ENCODE measurements at regions not wholly inside any gene's neighbourhood (a gene's known extent, or its start where the extent isn't known, plus 50 kb on each side); places are given as distances from the start of the nearest gene placed in this dataset.

GRCh38 chr5:67308988-67309688 lies 112.5 kb upstream of the CD180 start:
- no peak for DNase-seq

- DNase-seq, result no peak
These were observed 110.5 kb upstream of the CD180 start for GRCh38 chr5:67306965-67307607.

- DNase-seq, result peak; percentile 45 to 70 (median 63)
These were observed 109.5 kb upstream of the CD180 start for GRCh38 chr5:67305913-67306710.

DNA sequence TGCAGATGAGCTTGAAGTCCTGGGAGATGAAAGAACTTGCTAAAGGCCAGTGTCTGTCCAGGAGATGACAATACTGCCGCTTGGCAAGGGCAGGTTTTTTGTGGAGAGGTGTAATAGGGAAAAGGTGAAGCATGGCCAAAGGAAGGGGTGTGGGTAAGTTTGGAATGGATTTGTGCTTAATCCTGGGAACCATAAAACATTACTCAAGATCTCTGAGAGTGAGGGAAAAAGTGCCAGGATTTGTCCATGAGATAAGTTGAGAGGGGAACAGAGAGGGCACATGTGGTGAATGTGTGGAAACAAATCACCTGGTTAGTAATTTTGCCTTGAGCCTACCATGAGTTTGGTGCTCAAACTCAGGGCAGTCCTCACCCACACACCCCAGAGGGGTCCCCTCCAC lies 108.8 kb upstream of the CD180 start:
- no peak for DNase-seq

DNA sequence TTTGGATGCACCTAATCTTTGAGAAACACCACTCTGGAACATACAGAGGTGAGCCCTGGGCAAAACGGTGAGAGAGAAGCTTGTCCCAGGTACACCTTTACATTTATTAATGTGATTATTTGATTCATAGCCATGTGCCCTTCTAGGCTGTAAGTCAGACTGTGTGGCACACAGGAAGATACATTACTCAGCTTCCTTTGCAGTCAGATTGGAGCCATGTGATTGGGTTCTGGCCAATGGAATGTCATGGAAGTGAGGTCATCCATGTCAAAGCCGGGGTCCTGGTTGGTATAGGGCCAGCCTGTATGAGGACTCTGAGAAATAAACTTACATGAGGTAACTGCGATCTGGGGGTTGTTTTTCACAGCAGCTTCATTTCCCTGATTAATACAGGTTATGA lies 106.8 kb upstream of the CD180 start:
- peak; percentile 22 to 46 (median 35) for DNase-seq

- peak; percentile 93 to 97 (median 96) for DNase-seq
These were observed 104.8 kb upstream of the CD180 start for GRCh38 chr5:67301285-67301903.

- DNase-seq, result no peak
These were observed 103.7 kb upstream of the CD180 start for GRCh38 chr5:67300326-67300725.

DNA sequence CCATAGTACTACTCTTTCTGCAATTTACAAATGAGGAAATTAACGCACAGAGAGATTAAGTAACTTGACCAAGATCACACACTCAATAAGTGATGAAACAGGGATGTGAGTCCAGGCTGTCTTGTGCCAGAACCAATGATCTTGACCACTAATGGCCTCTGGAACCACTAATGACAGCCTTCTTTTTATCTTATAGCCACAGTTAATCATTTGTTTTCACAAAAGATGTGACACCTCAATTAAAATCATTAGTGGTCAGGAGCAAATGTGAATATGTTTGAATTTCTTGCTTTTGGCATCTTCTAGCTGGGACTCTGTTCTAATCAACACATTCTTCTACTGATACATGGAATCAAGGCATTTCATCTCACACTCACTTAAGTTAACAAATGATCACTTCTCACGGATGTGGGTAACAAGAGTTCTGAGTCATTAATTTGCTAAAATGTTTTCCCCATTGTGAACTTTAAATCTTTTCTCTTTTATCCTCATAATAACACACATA lies 102.7 kb upstream of the CD180 start:
- DNase-seq, result peak; percentile 48 to 68 (median 64)

GRCh38 chr5:67297802-67298532 lies 101.4 kb upstream of the CD180 start:
- no peak for DNase-seq

DNA sequence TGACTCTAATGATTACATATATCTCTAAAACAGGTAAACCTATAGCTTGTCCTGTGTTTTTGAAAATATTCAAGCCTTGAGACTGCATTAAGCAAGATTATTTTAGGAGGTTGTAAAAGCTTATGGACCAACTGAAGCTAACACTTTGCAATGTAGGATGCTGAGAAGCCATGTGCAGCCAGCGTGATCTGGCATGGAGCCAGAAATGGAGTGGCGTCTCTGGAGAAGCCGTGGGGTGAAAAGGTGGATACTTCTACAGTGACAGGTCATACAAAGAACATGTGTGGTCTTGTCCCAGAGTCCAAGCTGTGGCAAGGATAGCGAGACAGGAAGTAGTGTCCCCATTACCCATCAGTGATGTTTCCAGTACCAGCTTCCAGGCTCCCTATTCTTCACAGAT lies 100.8 kb upstream of the CD180 start:
- no peak for DNase-seq

DNA sequence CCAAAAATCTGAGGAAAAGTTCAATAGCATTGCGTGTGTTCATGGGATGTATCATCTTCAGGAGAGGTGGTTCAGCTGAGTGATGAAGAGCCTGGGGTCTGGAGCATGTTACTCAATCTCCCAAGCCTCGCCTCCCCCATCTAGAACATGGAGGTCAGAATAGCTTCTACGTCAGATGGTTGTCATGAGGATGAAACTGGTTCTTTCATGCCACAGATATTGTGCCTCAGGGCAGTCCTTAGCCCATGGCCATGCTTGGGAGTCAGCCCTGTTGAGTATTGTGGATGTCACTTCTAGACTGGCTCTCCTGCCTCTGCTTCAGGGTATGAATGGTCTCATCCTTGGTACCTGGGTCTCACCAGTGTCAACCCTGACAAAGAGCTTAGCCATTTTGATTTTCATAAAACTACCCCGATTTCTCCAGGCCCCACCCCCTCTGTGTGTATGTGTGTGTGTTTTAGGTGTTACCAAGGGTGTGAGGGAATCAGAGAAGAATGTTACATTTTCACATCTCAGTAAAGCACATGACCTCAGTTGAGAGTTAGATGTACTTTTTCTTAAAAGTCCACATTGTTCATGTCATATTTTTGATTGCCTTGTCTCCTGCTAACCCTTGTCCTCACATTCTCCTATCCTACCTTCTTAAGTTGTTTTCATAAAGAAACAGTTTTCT lies 97.8 kb upstream of the CD180 start:
- DNase-seq, result no peak

GRCh38 chr5:67293226-67293625 lies 96.6 kb upstream of the CD180 start:
- DNase-seq, result no peak

GRCh38 chr5:67292201-67292940 lies 95.8 kb upstream of the CD180 start:
- DNase-seq, result no peak

- DNase-seq, result no peak
These were observed 95.1 kb upstream of the CD180 start for GRCh38 chr5:67291671-67292070.

DNA sequence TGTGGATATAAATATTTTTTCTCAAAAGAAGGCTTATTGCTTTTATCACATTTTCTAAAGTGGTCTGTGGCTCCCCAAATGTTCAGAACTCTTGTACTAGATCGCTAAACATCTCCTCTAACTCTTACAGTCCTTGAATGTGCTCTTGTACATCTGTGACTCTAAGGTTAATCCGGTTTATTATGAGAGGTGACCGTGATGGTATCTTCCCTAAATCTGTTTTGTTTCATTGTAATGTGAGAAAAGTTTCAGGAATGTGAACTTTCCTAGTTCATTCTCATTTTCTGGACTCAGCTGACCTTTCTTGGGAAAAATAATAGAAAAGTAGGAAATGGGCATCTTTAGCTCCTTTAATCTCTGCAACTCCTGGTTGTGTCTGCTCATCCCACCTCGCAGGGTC lies 94.5 kb upstream of the CD180 start:
- no peak for DNase-seq

DNA sequence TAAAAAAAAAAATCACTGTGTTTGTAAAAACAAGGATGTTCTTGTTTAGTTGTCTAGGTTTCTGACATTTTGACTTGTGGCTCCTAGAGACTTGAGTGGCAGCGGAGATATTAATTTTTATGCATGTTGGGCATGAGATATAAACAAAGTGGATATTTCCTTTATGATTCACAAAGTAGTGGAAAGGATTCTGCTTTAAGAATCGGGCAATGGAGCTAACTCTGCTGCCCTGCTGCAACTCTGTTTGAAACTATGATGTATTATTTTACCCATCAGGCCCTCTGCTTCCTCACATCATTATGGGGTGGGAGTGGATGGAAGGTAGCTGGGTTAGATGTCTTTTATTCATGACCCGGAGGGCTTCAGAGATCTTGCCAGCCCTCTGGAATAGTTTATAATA lies 94.1 kb upstream of the CD180 start:
- DNase-seq, result no peak

DNA sequence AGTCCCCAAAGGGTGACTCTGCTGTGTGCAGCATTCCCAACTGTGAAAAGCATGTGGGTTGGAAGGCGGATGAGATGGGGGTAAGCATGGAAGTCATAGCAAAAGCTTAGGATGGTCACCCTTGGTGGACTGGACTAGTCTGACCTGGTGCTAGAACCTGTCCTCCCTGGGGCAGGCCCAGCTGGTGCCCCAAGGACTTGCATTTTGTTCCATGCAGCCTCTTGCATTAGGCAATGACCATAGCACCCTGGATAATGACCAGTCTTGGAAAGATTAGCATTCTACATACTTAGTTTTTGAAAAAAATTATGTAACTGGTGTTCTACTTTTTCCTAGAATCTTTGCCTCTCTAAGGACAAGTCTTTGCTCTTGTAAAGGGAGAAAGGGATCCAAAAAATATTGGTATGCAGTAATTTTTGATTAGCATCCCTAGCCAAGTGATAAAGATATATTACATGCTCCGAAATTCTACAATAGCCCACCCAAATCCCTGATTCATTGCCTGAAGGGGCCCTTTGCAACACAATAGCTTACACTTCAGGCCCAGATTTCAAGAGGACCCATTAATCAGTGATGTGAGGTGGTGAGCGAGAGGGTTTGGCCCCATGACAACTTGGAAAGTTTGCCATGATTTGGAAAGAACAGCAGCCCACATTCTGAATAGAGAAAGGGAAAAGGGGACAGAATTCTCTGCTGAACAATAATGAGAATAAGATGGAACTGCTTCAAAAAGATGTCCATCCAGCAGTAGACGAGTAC lies 93.3 kb upstream of the CD180 start:
- no peak for DNase-seq

DNA sequence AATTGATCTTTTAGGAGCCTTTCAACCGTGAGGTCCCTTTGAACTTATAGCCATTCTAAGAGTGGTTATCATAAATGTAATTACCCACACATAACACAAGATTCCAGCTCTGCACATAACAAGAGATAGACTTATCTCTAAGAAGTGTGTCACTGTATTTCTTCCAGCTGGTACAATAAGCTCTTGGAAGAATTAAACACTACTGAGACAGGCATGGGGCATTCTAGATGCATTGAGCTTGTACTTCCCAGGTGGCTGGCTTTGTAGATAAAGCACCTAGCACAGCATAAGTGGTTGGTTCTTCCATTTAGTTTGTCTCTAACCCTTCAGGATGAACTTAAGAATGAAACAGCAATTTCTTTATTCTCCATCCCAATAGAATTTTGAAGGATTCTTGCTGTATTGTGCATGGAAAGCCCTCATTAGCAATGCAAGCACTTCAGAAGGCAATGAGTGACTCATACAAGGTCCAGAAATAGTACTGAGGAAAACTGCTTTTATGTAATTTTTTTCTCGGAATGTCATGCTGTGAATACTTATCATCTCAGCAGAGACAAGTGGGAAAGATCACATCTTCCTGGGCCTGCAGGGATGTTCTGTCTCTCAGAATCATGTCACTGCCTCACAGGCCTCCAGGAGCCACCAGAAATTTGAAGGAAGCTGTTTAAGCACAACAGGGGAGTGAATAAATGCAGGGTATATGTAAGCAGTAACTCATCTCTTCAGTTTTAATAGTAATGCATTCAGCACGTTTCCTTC lies 91.1 kb upstream of the CD180 start:
- peak; percentile 17 to 52 (median 44) for DNase-seq

DNA sequence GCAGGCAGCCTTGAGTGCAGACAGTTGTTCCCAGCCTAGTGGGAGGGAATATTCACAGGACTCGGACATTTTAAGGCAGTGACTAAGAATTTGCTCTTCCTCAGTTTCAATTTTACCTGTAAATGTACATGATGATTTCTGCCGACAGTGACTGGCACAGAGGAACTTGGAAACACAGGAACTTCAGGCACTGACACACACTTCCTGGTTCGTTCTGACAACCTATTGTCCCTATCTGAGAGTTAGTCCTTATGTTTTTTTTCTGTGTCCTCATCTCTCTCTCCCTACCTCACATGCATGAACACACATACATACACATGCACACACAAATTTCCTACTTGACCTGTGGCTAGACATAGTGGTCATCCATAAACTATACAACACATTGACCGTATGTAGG lies 89.4 kb upstream of the CD180 start:
- DNase-seq, result peak in 2 of 3 donors; percentile 24 to 27

Measured in suppressor macrophage treated with lipopolysaccharide for 1 hour (primary cell).